SK-N-SH (cell line): ENCODE measurements at regions not wholly inside any gene's neighbourhood (a gene's known extent, or its start where the extent isn't known, plus 50 kb on each side); places are given as distances from the start of the nearest gene placed in this dataset.

Experiments
- CTCF ChIA-PET: fragments of 300-600, 350-600 bp; formaldehyde crosslinking; extraction: SDS; loops from one replicate; lab custom pipeline; 2021; lab: Yijun Ruan, JAX
- POLR2A ChIA-PET: fragments of 350-600 bp; sonication (Branson Sonifier 250); formaldehyde crosslinking; extraction: SDS; loops from one replicate; lab custom pipeline; 2020; ENCODE audit warnings: antibody characterized with exemption, inconsistent platforms; lab: Yijun Ruan, JAX
- DNase-seq: peaks from one replicate; pipeline ENCODE4 v3.0.0; 2012
- H2AFZ ChIP-seq: fragments of 200-600 bp; sonication (generic); 2 replicates; pipeline ENCODE4 v1.8.1; 2016; ENCODE audit warnings: antibody characterized with exemption, mild to moderate bottlenecking, low read depth
- H3F3A ChIP-seq: fragments of 200-600 bp; sonication (generic); replicated peaks from 2 replicates; pipeline ENCODE3; 2016; ENCODE audit warnings: antibody characterized with exemption, mild to moderate bottlenecking; ENCODE audit not compliant: insufficient read depth
- H3K27ac ChIP-seq, 2 experiments: fragments of 200-500 bp in 1 of 2; fragments of 200-600 bp in 1 of 2; sonication (Bioruptor generic) in 1 of 2; sonication (generic), shearing (Covaris generic) in 1 of 2; 2 replicates each; pipeline versions ENCODE4 v1.5.1 to v1.6.1; 2014 to 2016; ENCODE audit warnings: low read depth in 2 of 2, inconsistent platforms in 1 of 2, low read length in 1 of 2, mild to moderate bottlenecking in 1 of 2, mixed read lengths in 1 of 2
- H3K27me3 ChIP-seq: fragments of 200-600 bp; sonication (generic), shearing (Covaris generic); 2 replicates; pipeline ENCODE4 v1.6.1; 2016; ENCODE audit warnings: mixed run types; ENCODE audit not compliant: insufficient read depth
- H3K36me3 ChIP-seq, 2 experiments: fragments of 200-500 bp in 1 of 2; fragments of 200-600 bp in 1 of 2; sonication (Bioruptor generic) in 1 of 2; sonication (generic) in 1 of 2; replicated peaks in 1 of 2; 2 replicates each; pipeline versions ENCODE3 to v1.5.1; 2014 to 2016; ENCODE audit warnings: low read length in 1 of 2, mild to moderate bottlenecking in 1 of 2; ENCODE audit not compliant: insufficient read depth in 2 of 2, control insufficient read depth in 1 of 2
- H3K4me1 ChIP-seq, 2 experiments: fragments of 200-500 bp in 1 of 2; fragments of 200-600 bp in 1 of 2; sonication (Bioruptor generic) in 1 of 2; sonication (generic), shearing (Covaris generic) in 1 of 2; 2 replicates each; pipeline versions ENCODE4 v1.5.1 to v1.6.1; 2014 to 2016; ENCODE audit warnings: low read depth in 1 of 2, low read length in 1 of 2, mixed run types in 1 of 2; ENCODE audit not compliant: insufficient read depth in 2 of 2, control insufficient read depth in 1 of 2
- H3K4me2 ChIP-seq: fragments of 200-600 bp; sonication (generic), shearing (Covaris generic); 2 replicates; pipeline ENCODE4 v1.6.1; 2017; ENCODE audit warnings: mixed run types
- H3K4me3 ChIP-seq, 2 experiments: fragments of 200-500 bp in 1 of 2; fragments of 200-600 bp in 1 of 2; sonication (Bioruptor generic) in 1 of 2; sonication (generic), shearing (Covaris generic) in 1 of 2; 2 replicates each; pipeline versions ENCODE4 v1.5.1 to v1.8.1; 2014 to 2016; ENCODE audit warnings: low read depth in 2 of 2, inconsistent platforms in 1 of 2, low read length in 1 of 2, mild to moderate bottlenecking in 1 of 2, mixed read lengths in 1 of 2, moderate library complexity in 1 of 2
- H3K79me2 ChIP-seq: fragments of 200-600 bp; sonication (generic); 2 replicates; pipeline ENCODE4 v1.8.1; 2017; ENCODE audit warnings: mild to moderate bottlenecking; ENCODE audit not compliant: insufficient read depth
- H3K9ac ChIP-seq: fragments of 200-600 bp; sonication (generic); 2 replicates; pipeline ENCODE4 v1.6.1; 2017; ENCODE audit warnings: mixed run types
- H3K9me2 ChIP-seq: fragments of 200-600 bp; sonication (generic); 2 replicates; pipeline ENCODE4 v1.6.1; 2017; ENCODE audit warnings: mixed run types
- H3K9me3 ChIP-seq: fragments of 200-600 bp; sonication (generic); 2 replicates; pipeline ENCODE4 v1.6.1; 2017; ENCODE audit warnings: mixed run types, mild to moderate bottlenecking, moderate library complexity
- H4K20me1 ChIP-seq: fragments of 200-600 bp; sonication (generic); 2 replicates; pipeline ENCODE4 v1.6.1; 2017; ENCODE audit warnings: mild to moderate bottlenecking, mixed run types; ENCODE audit not compliant: insufficient read depth
- CHD2 ChIP-seq: fragments of 150-350 bp; IDR thresholded peaks from 2 replicates; pipeline ENCODE4 v1.6.1; 2018; ENCODE audit warnings: low read length; ENCODE audit not compliant: partially characterized antibody
- EP300 ChIP-seq, 2 experiments: IDR thresholded peaks; 2 replicates each; pipeline versions ENCODE4 v1.4.0 to v1.6.1; 2012; ENCODE audit warnings: borderline replicate concordance in 1 of 2, low read depth in 1 of 2, low read length in 1 of 2
- MAX ChIP-seq: IDR thresholded peaks from 2 replicates; pipeline ENCODE4 v1.4.0; 2012; ENCODE audit warnings: low read depth
- NRF1 ChIP-seq: IDR thresholded peaks from 2 replicates; pipeline ENCODE4 v1.6.1; 2012; ENCODE audit warnings: low read depth, mild to moderate bottlenecking, low read length
- PBX3 ChIP-seq: IDR thresholded peaks from 2 replicates; pipeline ENCODE4; 2012
- POLR2AphosphoS5 ChIP-seq: IDR thresholded peaks from 2 replicates; pipeline ENCODE4 v1.6.1; 2012; ENCODE audit warnings: low read depth, low read length
- RCOR1 ChIP-seq: fragments of 150-350 bp; IDR thresholded peaks from 2 replicates; pipeline ENCODE4 v1.6.1; 2017; ENCODE audit warnings: antibody characterized with exemption, low read length
- RXRA ChIP-seq: IDR thresholded peaks from 2 replicates; pipeline ENCODE4 v1.4.0; 2012; ENCODE audit warnings: low read depth, mild to moderate bottlenecking, borderline replicate concordance
- SMC3 ChIP-seq: IDR thresholded peaks from 2 replicates; pipeline ENCODE4 v1.6.1; 2012; ENCODE audit warnings: low read depth, low read length, improper control_type of control experiment
- TAF1 ChIP-seq: IDR thresholded peaks from 2 replicates; pipeline ENCODE4 v1.6.1; 2012; ENCODE audit warnings: low read depth, mild to moderate bottlenecking, low read length, moderate library complexity, borderline replicate concordance
- TCF12 ChIP-seq: IDR thresholded peaks from 2 replicates; pipeline ENCODE4 v1.4.0; 2012
- TEAD4 ChIP-seq: IDR thresholded peaks from 2 replicates; pipeline ENCODE4 v1.4.0; 2012; ENCODE audit warnings: mild to moderate bottlenecking, borderline replicate concordance; ENCODE audit not compliant: insufficient read depth
- YY1 ChIP-seq: IDR thresholded peaks from 2 replicates; pipeline ENCODE4 v1.4.0; 2012; ENCODE audit warnings: low read depth, mild to moderate bottlenecking
- WGBS: methylation state at CpG from one replicate; pipeline ENCODE4 v1.1.6; 2017; ENCODE audit warnings: low lambda C conversion rate; 5-methylcytosine and 5-hydroxymethylcytosine counted together
- TF ChIP-seq, protein P1 (sequence below): IDR thresholded peaks from 2 replicates; pipeline ENCODE4 v1.4.0; 2012; ENCODE audit warnings: low read depth, borderline replicate concordance
- TF ChIP-seq, protein P2 (sequence below): IDR thresholded peaks from 2 replicates; pipeline ENCODE4 v1.4.0; 2012; ENCODE audit warnings: low read depth, borderline replicate concordance
- TF ChIP-seq, protein P3 (sequence below): fragments of 200-600 bp; sonication (generic); IDR thresholded peaks from 2 replicates; pipeline ENCODE4 v1.6.1; 2017; ENCODE audit warnings: antibody characterized with exemption, mild to moderate bottlenecking, moderate library complexity
- TF ChIP-seq, protein P4 (sequence below): IDR thresholded peaks from 2 replicates; pipeline ENCODE4 v1.6.1; 2012; ENCODE audit warnings: mild to moderate bottlenecking, low read depth, low read length, moderate library complexity

DNA sequence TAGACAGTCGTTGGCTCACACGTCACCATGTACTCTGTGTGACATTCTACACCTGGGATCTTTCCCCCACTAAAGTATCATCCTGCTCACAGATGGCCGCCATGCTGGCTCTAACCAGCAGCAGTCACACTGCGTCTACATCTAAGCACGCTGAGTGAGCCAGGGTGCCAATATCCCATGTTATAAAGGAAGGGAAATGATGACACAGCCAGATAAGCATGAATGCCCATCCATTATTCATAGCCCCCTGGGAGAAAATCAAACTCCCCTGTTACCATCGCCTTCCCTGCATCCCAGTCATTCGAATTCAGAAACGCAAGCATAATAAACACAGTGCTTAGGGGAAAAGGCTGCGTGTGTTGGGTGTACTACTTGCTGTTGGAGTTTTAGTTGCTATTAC is 698.2 kb upstream of the AUTS2 start:
- Histone ChIP-seq H3K27ac (no peak overlapping the region), H3K36me3 (no peaks in the 10 kb centered on the region), H3K4me1 (no peaks in the 10 kb centered on the region), H3K79me2 (no peaks in the 10 kb centered on the region), H3K9me3 (no peaks in the 10 kb centered on the region), H3K9me2 (no peaks in the 10 kb centered on the region), H3K4me3 (no peak overlapping the region), H4K20me1 (no peaks in the 10 kb centered on the region), H3K9ac (no peak overlapping the region), H2AFZ (no peak overlapping the region), H3K4me2 (no peak overlapping the region), H3K27me3 (no peaks in the 10 kb centered on the region), H3F3A (no peaks in the 10 kb centered on the region)
- TF ChIP-seq, protein P1, sequence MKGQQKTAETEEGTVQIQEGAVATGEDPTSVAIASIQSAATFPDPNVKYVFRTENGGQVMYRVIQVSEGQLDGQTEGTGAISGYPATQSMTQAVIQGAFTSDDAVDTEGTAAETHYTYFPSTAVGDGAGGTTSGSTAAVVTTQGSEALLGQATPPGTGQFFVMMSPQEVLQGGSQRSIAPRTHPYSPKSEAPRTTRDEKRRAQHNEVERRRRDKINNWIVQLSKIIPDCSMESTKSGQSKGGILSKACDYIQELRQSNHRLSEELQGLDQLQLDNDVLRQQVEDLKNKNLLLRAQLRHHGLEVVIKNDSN, result no peak
- no peak for TF ChIP-seq POLR2AphosphoS5
- TF ChIP-seq, protein P2, sequence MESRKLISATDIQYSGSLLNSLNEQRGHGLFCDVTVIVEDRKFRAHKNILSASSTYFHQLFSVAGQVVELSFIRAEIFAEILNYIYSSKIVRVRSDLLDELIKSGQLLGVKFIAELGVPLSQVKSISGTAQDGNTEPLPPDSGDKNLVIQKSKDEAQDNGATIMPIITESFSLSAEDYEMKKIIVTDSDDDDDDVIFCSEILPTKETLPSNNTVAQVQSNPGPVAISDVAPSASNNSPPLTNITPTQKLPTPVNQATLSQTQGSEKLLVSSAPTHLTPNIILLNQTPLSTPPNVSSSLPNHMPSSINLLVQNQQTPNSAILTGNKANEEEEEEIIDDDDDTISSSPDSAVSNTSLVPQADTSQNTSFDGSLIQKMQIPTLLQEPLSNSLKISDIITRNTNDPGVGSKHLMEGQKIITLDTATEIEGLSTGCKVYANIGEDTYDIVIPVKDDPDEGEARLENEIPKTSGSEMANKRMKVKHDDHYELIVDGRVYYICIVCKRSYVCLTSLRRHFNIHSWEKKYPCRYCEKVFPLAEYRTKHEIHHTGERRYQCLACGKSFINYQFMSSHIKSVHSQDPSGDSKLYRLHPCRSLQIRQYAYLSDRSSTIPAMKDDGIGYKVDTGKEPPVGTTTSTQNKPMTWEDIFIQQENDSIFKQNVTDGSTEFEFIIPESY, result no peak
- TF ChIP-seq, protein P3, sequence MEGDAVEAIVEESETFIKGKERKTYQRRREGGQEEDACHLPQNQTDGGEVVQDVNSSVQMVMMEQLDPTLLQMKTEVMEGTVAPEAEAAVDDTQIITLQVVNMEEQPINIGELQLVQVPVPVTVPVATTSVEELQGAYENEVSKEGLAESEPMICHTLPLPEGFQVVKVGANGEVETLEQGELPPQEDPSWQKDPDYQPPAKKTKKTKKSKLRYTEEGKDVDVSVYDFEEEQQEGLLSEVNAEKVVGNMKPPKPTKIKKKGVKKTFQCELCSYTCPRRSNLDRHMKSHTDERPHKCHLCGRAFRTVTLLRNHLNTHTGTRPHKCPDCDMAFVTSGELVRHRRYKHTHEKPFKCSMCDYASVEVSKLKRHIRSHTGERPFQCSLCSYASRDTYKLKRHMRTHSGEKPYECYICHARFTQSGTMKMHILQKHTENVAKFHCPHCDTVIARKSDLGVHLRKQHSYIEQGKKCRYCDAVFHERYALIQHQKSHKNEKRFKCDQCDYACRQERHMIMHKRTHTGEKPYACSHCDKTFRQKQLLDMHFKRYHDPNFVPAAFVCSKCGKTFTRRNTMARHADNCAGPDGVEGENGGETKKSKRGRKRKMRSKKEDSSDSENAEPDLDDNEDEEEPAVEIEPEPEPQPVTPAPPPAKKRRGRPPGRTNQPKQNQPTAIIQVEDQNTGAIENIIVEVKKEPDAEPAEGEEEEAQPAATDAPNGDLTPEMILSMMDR, result no peak
- TF ChIP-seq TAF1, result no peak
- TF ChIP-seq EP300 (IDR thresholded peaks at IDR 0.05; ENCODE audit: borderline replicate concordance in 1 of 2, low read depth in 1 of 2, low read length in 1 of 2), result no peak
- TF ChIP-seq NRF1, result no peak
- no peak for TF ChIP-seq RCOR1
- no peak for TF ChIP-seq YY1
- TF ChIP-seq SMC3, result no peak
- no peak for TF ChIP-seq TEAD4
- TF ChIP-seq TCF12, result no peak
- CTCF ChIA-PET, result interaction anchor here (0.6 kb wide), 1 partner anchor 389 kb away, joined by 3 read pairs; no protein-coding TSS in a partner anchor
- 66% methylated on average over 9 of the region's 9 CpGs for WGBS
- POLR2A ChIA-PET, result no interaction called here
- DNase-seq, result no peak

DNA sequence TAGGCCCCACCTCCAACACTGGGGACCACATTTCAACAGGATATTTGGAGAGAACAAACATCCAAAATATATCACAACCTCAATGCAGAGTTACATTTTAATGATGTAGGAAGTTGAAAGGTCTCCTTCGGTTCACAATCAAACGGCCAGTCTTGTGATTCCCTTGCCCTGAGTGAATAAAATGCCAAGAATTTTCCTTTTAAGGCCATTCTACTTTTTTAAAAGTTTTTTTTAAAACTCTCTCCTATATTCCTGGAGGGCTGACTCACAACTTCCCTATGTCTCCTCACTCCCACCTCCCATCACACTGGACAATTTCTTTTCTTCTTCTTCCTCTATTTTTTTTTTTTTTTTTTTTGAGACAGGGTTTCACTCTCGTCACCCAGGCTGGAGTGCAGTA is 693.6 kb upstream of the AUTS2 start:
- DNase-seq, result no peak
- no peaks in the 10 kb centered on the region for H3K9me3 ChIP-seq
- 61% methylated on average over 3 of the region's 3 CpGs for WGBS
- H3K4me1 ChIP-seq, result no peaks in the 10 kb centered on the region
- no peaks in the 10 kb centered on the region for H3K36me3 ChIP-seq
- H3K9me2 ChIP-seq, result no peaks in the 10 kb centered on the region
- CTCF ChIA-PET, result no interaction called here
- H3K27me3 ChIP-seq, result no peaks in the 10 kb centered on the region
- H3K9ac ChIP-seq, result no peak overlapping the region
- H3K4me2 ChIP-seq, result no peak overlapping the region
- no peak overlapping the region for H3K4me3 ChIP-seq
- no peak overlapping the region for H3K27ac ChIP-seq
- H4K20me1 ChIP-seq, result no peaks in the 10 kb centered on the region
- H2AFZ ChIP-seq, result no peak overlapping the region
- POLR2A ChIA-PET, result no interaction called here
- no peaks in the 10 kb centered on the region for H3F3A ChIP-seq
- H3K79me2 ChIP-seq, result no peaks in the 10 kb centered on the region
- no peak for TF ChIP-seq TEAD4
- no peak for TF ChIP-seq CHD2
- TF ChIP-seq, protein P1, result no peak
- no peak for TF ChIP-seq MAX
- TF ChIP-seq PBX3, result no peak
- no peak for TF ChIP-seq RXRA
- TF ChIP-seq, protein P4, sequence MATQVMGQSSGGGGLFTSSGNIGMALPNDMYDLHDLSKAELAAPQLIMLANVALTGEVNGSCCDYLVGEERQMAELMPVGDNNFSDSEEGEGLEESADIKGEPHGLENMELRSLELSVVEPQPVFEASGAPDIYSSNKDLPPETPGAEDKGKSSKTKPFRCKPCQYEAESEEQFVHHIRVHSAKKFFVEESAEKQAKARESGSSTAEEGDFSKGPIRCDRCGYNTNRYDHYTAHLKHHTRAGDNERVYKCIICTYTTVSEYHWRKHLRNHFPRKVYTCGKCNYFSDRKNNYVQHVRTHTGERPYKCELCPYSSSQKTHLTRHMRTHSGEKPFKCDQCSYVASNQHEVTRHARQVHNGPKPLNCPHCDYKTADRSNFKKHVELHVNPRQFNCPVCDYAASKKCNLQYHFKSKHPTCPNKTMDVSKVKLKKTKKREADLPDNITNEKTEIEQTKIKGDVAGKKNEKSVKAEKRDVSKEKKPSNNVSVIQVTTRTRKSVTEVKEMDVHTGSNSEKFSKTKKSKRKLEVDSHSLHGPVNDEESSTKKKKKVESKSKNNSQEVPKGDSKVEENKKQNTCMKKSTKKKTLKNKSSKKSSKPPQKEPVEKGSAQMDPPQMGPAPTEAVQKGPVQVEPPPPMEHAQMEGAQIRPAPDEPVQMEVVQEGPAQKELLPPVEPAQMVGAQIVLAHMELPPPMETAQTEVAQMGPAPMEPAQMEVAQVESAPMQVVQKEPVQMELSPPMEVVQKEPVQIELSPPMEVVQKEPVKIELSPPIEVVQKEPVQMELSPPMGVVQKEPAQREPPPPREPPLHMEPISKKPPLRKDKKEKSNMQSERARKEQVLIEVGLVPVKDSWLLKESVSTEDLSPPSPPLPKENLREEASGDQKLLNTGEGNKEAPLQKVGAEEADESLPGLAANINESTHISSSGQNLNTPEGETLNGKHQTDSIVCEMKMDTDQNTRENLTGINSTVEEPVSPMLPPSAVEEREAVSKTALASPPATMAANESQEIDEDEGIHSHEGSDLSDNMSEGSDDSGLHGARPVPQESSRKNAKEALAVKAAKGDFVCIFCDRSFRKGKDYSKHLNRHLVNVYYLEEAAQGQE, result no peak
